ENCODE measurements at regions not wholly inside any gene's neighbourhood (a gene's known extent, or its start where the extent isn't known, plus 50 kb on each side); places are given as distances from the start of the nearest gene placed in this dataset.

GRCh38 chr15:29461877-29462276, 192.3 kb upstream of the NSMCE3 start:
- H3K27ac ChIP-seq (ENCODE audit: low read depth, low read length), result no peak overlapping the region
- no peak for DNase-seq (ENCODE audit: low read depth, low spot score)
- peaks cover under 1% of the 10 kb centered on the region for H3K27me3 ChIP-seq (ENCODE audit: control insufficient read depth, insufficient read depth, low read length)
- no peaks in the 10 kb centered on the region; the same call in 1 of the 2 replicates for H3K9me3 ChIP-seq (ENCODE audit: control insufficient read depth, insufficient read depth, low read length)
- ChIA-PET POLR2A (no interaction called here), CTCF (no interaction called here)
- no peak overlapping the region for H3K4me3 ChIP-seq (ENCODE audit: low read depth, low read length)
- no peak for TF ChIP-seq CTCF (IDR thresholded peaks at IDR 0.05; ENCODE audit: low read depth, low read length)

- DNase-seq (ENCODE audit: low read depth, low spot score), result no peak
- Histone ChIP-seq H3K9me3 (ENCODE audit: control insufficient read depth, insufficient read depth, low read length) (no peaks in the 10 kb centered on the region), H3K27ac (ENCODE audit: low read depth, low read length) (no peak overlapping the region), H3K27me3 (ENCODE audit: control insufficient read depth, insufficient read depth, low read length) (peaks cover 2% of the 10 kb centered on the region), H3K4me3 (ENCODE audit: low read depth, low read length) (no peak overlapping the region)
- ChIA-PET POLR2A (no interaction called here), CTCF (no interaction called here)
- TF ChIP-seq CTCF (IDR thresholded peaks at IDR 0.05; ENCODE audit: low read depth, low read length), result no peak
Observed at GRCh38 chr15:29458361-29458760, 188.7 kb upstream of the NSMCE3 start.

GRCh38 chr15:29457729-29458128, 188.1 kb upstream of the NSMCE3 start:
- DNase-seq (ENCODE audit: low read depth, low spot score), result no peak
- H3K4me3 ChIP-seq (ENCODE audit: low read depth, low read length), result no peak overlapping the region

GRCh38 chr15:29456964-29457363, 187.3 kb upstream of the NSMCE3 start:
- Histone ChIP-seq H3K9me3 (ENCODE audit: control insufficient read depth, insufficient read depth, low read length) (no peaks in the 10 kb centered on the region), H3K27ac (ENCODE audit: low read depth, low read length) (no peak overlapping the region), H3K4me3 (ENCODE audit: low read depth, low read length) (no peak overlapping the region), H3K27me3 (ENCODE audit: control insufficient read depth, insufficient read depth, low read length) (peaks cover 2% of the 10 kb centered on the region)
- no peak for TF ChIP-seq CTCF (IDR thresholded peaks at IDR 0.05; ENCODE audit: low read depth, low read length)
- no peak for DNase-seq (ENCODE audit: low read depth, low spot score)
- POLR2A ChIA-PET, result no interaction called here
- CTCF ChIA-PET, result no interaction called here

More at GRCh38 chr15:29457729-29458128, 188.1 kb upstream of the NSMCE3 start:
- POLR2A ChIA-PET, result no interaction called here
- H3K27ac ChIP-seq (ENCODE audit: low read depth, low read length), result no peak overlapping the region
- no peaks in the 10 kb centered on the region for H3K9me3 ChIP-seq (ENCODE audit: control insufficient read depth, insufficient read depth, low read length)
- CTCF ChIA-PET, result no interaction called here
- no peak for TF ChIP-seq CTCF (IDR thresholded peaks at IDR 0.05; ENCODE audit: low read depth, low read length)
- peaks cover 2% of the 10 kb centered on the region for H3K27me3 ChIP-seq (ENCODE audit: control insufficient read depth, insufficient read depth, low read length)

GRCh38 chr15:29456255-29456654, 186.6 kb upstream of the NSMCE3 start:
- no peak overlapping the region for H3K27ac ChIP-seq (ENCODE audit: low read depth, low read length)
- ChIA-PET CTCF (no interaction called here), POLR2A (no interaction called here)
- no peak overlapping the region for H3K4me3 ChIP-seq (ENCODE audit: low read depth, low read length)
- no peaks in the 10 kb centered on the region for H3K9me3 ChIP-seq (ENCODE audit: control insufficient read depth, insufficient read depth, low read length)
- TF ChIP-seq CTCF (IDR thresholded peaks at IDR 0.05; ENCODE audit: low read depth, low read length), result no peak
- peaks cover 2% of the 10 kb centered on the region for H3K27me3 ChIP-seq (ENCODE audit: control insufficient read depth, insufficient read depth, low read length)
- DNase-seq (ENCODE audit: low read depth, low spot score), result no peak
